22Rv1 (cell line): ENCODE measurements at regions not wholly inside any gene's neighbourhood (a gene's known extent, or its start where the extent isn't known, plus 50 kb on each side); places are given as distances from the start of the nearest gene placed in this dataset.

Experiments
- H3K27ac ChIP-seq: fragments of 450-650 bp; 2 replicates; pipeline ENCODE4 v1.5.1; 2017
- ZFX ChIP-seq: fragments of 450-650 bp; IDR thresholded peaks from 2 replicates; pipeline ENCODE4 v1.6.1; 2017; ENCODE audit warnings: antibody characterized with exemption, borderline replicate concordance
- TF ChIP-seq, protein P1 (sequence below): fragments of 450-650 bp; IDR thresholded peaks from 2 replicates; pipeline ENCODE4 v1.5.1; 2017; ENCODE audit warnings: mild to moderate bottlenecking

DNA sequence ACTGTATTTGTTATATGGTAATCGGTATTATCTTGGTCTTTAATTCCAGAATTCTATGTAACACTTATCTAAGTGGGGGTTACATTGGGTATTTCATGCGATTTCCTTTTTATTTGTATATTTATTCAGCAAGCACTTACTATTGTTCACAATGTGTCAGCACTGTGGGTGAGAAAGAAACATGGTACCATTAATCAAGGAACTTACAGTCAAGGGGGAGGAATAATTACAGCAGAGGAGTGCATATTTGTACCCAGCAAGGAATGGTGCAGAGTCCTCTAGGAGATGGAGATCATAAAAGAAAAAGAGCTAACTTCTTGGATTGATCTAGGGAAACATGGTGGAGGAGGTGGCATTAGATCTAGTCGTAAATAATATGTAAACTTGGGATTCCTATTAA lies 117.0 kb upstream of the KCNJ16 start:
- TF ChIP-seq, protein P1, sequence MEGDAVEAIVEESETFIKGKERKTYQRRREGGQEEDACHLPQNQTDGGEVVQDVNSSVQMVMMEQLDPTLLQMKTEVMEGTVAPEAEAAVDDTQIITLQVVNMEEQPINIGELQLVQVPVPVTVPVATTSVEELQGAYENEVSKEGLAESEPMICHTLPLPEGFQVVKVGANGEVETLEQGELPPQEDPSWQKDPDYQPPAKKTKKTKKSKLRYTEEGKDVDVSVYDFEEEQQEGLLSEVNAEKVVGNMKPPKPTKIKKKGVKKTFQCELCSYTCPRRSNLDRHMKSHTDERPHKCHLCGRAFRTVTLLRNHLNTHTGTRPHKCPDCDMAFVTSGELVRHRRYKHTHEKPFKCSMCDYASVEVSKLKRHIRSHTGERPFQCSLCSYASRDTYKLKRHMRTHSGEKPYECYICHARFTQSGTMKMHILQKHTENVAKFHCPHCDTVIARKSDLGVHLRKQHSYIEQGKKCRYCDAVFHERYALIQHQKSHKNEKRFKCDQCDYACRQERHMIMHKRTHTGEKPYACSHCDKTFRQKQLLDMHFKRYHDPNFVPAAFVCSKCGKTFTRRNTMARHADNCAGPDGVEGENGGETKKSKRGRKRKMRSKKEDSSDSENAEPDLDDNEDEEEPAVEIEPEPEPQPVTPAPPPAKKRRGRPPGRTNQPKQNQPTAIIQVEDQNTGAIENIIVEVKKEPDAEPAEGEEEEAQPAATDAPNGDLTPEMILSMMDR, result no peak
- no peak overlapping the region for H3K27ac ChIP-seq

DNA sequence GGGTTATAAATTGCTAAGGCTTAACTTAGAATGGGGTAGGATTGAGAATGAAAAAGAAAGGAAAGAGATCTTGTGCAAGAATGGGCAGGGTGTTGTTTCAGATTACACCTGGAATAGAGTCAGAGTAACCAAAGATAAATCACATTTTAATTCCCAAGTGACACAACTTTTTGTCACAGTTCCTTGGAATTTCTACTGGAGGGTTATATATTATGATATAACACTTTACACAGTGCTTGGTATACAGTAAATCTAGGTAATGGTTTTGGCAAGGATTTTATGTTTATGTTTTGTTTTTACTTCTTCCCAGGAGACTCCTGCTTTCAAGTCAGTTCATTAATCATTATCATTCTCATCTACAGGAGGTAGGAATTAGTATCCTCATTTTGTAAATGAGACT lies 115.7 kb upstream of the KCNJ16 start:
- TF ChIP-seq ZFX, result no peak
- TF ChIP-seq, protein P1, result no peak
- H3K27ac ChIP-seq, result no peak overlapping the region

DNA sequence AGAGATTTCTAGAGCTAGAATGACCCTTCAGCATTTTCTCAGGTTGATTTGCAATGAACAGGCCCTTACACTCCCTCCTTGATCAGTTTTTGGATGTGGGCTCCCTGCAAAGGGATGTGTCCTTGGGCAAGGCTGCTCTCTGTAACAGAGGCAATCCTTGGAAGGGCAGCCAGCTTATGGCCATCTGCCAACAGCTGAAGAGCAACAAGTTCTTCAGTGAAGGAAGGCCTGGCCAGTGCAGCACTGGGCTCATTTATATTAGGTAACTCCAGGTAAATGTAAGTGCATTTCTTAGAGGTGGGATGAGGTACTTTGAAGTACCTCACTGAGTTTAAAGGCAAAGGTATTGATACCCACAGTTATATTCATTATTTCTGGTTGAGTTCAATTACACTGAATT lies 114.3 kb upstream of the KCNJ16 start:
- TF ChIP-seq, protein P1, result no peak
- TF ChIP-seq ZFX, result no peak
- H3K27ac ChIP-seq, result no peak overlapping the region

DNA sequence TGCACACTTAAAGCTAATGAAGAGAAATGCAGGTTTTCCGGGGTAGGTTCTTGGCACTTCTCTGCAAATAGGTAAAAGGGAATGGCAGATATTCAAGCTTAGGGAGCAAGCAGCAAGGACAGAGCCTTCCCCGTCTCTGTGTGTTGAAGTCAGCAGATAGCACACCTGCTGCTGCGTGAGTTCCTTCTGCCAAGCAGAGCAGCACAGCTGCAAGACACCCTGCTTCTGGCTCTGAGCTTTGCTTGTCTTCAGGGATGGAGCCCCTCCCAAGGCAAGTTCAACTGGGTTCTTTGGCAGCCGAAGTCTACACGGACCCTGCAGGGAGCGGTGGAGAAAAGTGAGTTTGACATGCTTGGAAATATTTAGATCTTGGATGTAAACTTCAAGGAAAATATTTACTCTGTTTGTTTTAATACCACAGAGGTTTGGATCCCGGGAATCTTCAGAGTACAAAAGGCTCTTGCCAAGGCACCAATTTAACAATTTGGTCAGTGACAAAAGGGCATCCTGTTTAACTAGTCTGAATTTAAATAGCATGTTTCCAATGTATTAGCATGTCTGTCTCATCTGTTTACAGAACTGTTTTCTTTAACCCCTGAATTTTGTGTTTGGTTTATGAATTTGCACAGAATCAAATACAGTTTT lies 113.4 kb upstream of the KCNJ16 start:
- TF ChIP-seq, protein P1, result no peak
- no peak for TF ChIP-seq ZFX
- no peak overlapping the region for H3K27ac ChIP-seq

DNA sequence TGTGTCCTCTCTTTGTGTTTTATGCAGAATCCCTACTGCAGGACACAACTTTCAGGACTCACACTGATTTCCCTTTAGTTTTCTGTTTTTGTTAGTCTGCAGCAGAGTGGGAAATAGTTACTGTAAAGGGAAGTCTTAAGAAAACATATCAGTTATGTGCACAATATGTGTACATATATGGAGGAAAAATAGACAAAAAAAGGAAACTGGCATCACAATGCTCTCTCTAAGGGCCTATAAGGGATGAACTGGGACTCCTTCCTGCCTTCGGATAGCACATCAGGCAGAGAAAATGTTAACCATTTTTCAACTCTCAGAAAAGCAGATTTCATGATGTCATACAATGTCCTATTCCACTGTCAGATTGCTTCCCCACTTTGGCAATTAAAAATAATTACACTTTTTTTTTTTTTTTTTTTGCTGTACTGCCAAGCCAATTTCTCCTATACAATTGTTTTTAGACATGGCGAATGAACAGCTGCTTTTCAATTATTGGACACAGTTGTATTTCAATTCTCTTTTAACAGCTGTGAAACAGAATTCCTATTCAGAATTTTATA lies 112.5 kb upstream of the KCNJ16 start:
- TF ChIP-seq ZFX, result no peak
- TF ChIP-seq, protein P1, result no peak
- H3K27ac ChIP-seq, result no peak overlapping the region

DNA sequence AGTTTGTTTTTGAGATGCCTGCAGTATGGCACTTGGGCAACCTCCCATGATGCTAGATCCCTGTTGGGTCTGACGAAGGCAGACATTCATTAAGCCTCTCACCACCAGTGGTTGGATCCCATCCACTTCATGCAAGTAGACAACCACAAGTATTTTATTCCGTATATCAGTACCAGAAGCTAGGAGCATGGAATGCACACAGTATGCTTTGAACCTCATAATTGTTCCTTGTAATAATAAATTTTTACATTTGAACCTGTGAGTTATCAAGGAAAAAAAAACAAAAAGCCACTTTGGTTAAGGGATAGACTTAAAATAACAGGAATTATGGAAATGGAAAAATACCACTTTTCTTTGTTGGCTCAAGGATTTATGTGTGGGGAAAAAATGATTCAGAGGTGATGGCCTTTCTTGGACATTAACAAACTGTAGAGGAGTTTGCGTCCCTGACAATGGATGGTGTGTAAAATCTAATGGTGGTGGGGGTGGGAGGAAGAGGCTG lies 107.1 kb upstream of the KCNJ16 start:
- no peak overlapping the region for H3K27ac ChIP-seq
- TF ChIP-seq, protein P1, result no peak
- TF ChIP-seq ZFX, result no peak

DNA sequence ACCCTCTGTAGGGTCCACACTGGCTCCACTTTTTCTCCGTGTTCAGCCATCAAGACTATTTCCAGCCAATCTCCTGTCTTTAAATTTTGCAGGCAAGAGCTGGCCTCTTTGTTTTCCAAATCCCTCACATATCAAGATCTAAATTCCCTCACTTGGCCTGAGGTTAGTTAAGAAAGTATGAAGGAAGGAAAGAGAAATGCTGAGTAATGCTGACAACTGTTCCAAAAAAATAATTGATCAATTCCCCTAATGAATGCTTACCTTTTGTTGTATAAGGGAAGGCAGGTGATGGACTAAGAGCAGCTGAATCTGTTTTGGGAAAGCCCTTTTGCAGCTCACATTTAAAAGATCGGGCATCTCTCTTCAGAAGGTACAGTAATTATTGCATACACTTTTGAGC lies 105.1 kb upstream of the KCNJ16 start:
- TF ChIP-seq, protein P1, result no peak
- TF ChIP-seq ZFX, result no peak
- no peak overlapping the region for H3K27ac ChIP-seq
